ENCODE measurements at regions not wholly inside any gene's neighbourhood (a gene's known extent, or its start where the extent isn't known, plus 50 kb on each side); places are given as distances from the start of the nearest gene placed in this dataset.

DNA sequence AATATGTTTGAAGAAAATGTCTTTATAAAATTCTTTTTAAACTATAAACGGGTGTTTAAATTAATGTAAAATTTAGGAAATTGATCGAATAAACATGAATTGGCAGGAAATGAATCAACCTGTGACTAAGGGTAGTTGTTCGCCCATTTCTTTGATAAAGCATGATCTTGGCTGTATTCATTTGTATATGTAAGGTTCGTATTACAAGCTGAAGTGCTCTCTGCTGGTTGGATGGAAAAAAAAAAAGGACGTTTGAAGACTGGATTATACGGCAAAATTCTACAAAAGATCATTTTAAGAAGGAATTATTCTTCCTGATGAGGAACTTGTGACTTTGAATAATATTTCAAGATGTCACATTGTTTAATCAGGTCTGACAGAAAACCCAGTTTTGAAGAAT, 185.4 kb upstream of the ANK3 start:
- no peaks in the 10 kb centered on the region for H3K79me2 ChIP-seq (ENCODE audit: control insufficient read depth, insufficient read depth, low read length)
- POLR2A ChIA-PET = interaction anchor here (0.6 kb wide), 1 partner anchor 14 kb away, joined by 3 read pairs; no protein-coding TSS in a partner anchor
- no peak overlapping the region for H2AFZ ChIP-seq (ENCODE audit: low read depth, low read length)
- H3K9me3 ChIP-seq (replicated peaks; ENCODE audit: control insufficient read depth, insufficient read depth, low read depth, low read length) = no peaks in the 10 kb centered on the region
- no peak overlapping the region for H3K4me3 ChIP-seq
- H3K9ac ChIP-seq (ENCODE audit: insufficient read depth in 1 of 2, low read depth in 2 of 2, low read length in 2 of 2) = no peak overlapping the region
- no peak overlapping the region for H3K27ac ChIP-seq (ENCODE audit: extremely low read depth, low read depth, low read length)
- DNase-seq (ENCODE audit: extremely low read depth in 1 of 4, low spot score in 3 of 4) = no peak
- no TSS peak for BruUV-seq (replicated peaks)
- no peaks in the 10 kb centered on the region for H3K4me1 ChIP-seq (replicated peaks in 1 of 2; ENCODE audit: control insufficient read depth in 2 of 2, insufficient read depth in 2 of 2, low read length in 2 of 2)
- no peaks in the 10 kb centered on the region for H3K36me3 ChIP-seq (ENCODE audit: control insufficient read depth, insufficient read depth, low read length)
- intact Hi-C loops (cut with micrococcal nuclease) = no loop called here
- ATAC-seq = no peak
- FAIRE-seq = no peak
- under 1% methylated on average over 6 of the region's 6 CpGs for WGBS (ENCODE audit: insufficient coverage, low coverage, missing lambda C conversion rate)
- H3K4me2 ChIP-seq (ENCODE audit: insufficient read depth, low read length) = no peak overlapping the region
- peaks cover 0 to 7% of the 10 kb centered on the region in 2 experiments; a peak in 2 of 5 replicates for H3K27me3 ChIP-seq (ENCODE audit: control insufficient read depth in 2 of 2, insufficient read depth in 2 of 2, low read length in 2 of 2)
- in situ Hi-C loops (cut with MboI) = no loop called here
- CTCF ChIA-PET (ENCODE audit: low intra/inter-chr PET ratio) = no interaction called here
- no peaks in the 10 kb centered on the region for H4K20me1 ChIP-seq (replicated peaks; ENCODE audit: control insufficient read depth, insufficient read depth, low read length)
- H3K9me1 ChIP-seq (ENCODE audit: control insufficient read depth, insufficient read depth, low read length) = no peaks in the 10 kb centered on the region
- TF ChIP-seq EP300 (IDR thresholded peaks at IDR 0.05; ENCODE audit: low read length) (no peak), DMBX1 (CRISPR knock-in tag; IDR thresholded peaks at IDR 0.05; ENCODE audit: borderline replicate concordance) (no peak), ESRRA (IDR thresholded peaks at IDR 0.05; ENCODE audit: borderline replicate concordance, low read depth) (no peak), ZFPM2 (CRISPR knock-in tag; IDR thresholded peaks at IDR 0.05) (no peak), ZNF121 (CRISPR knock-in tag; conservative IDR thresholded peaks at IDR 0.05) (no peak), FIP1L1 (IDR thresholded peaks at IDR 0.05; ENCODE audit: low read depth, low read length, poor library complexity, severe bottlenecking) (no peak), ZFP30 (CRISPR knock-in tag; IDR thresholded peaks at IDR 0.05; ENCODE audit: borderline replicate concordance) (no peak), ETV6 (IDR thresholded peaks at IDR 0.05; ENCODE audit: borderline replicate concordance in 1 of 2, low read depth in 2 of 2, low read length in 1 of 2) (no peak), ETV6 (CRISPR knock-in tag; IDR thresholded peaks at IDR 0.05; ENCODE audit: borderline replicate concordance) (no peak), GTF2F1 (IDR thresholded peaks at IDR 0.05; ENCODE audit: low read depth, low read length) (no peak)
- TF ChIP-seq, protein P1, sequence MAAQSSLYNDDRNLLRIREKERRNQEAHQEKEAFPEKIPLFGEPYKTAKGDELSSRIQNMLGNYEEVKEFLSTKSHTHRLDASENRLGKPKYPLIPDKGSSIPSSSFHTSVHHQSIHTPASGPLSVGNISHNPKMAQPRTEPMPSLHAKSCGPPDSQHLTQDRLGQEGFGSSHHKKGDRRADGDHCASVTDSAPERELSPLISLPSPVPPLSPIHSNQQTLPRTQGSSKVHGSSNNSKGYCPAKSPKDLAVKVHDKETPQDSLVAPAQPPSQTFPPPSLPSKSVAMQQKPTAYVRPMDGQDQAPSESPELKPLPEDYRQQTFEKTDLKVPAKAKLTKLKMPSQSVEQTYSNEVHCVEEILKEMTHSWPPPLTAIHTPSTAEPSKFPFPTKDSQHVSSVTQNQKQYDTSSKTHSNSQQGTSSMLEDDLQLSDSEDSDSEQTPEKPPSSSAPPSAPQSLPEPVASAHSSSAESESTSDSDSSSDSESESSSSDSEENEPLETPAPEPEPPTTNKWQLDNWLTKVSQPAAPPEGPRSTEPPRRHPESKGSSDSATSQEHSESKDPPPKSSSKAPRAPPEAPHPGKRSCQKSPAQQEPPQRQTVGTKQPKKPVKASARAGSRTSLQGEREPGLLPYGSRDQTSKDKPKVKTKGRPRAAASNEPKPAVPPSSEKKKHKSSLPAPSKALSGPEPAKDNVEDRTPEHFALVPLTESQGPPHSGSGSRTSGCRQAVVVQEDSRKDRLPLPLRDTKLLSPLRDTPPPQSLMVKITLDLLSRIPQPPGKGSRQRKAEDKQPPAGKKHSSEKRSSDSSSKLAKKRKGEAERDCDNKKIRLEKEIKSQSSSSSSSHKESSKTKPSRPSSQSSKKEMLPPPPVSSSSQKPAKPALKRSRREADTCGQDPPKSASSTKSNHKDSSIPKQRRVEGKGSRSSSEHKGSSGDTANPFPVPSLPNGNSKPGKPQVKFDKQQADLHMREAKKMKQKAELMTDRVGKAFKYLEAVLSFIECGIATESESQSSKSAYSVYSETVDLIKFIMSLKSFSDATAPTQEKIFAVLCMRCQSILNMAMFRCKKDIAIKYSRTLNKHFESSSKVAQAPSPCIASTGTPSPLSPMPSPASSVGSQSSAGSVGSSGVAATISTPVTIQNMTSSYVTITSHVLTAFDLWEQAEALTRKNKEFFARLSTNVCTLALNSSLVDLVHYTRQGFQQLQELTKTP (IDR thresholded peaks at IDR 0.05; ENCODE audit: low read depth in 1 of 2, partially characterized antibody in 2 of 2) = no peak
- TF ChIP-seq, protein P2, sequence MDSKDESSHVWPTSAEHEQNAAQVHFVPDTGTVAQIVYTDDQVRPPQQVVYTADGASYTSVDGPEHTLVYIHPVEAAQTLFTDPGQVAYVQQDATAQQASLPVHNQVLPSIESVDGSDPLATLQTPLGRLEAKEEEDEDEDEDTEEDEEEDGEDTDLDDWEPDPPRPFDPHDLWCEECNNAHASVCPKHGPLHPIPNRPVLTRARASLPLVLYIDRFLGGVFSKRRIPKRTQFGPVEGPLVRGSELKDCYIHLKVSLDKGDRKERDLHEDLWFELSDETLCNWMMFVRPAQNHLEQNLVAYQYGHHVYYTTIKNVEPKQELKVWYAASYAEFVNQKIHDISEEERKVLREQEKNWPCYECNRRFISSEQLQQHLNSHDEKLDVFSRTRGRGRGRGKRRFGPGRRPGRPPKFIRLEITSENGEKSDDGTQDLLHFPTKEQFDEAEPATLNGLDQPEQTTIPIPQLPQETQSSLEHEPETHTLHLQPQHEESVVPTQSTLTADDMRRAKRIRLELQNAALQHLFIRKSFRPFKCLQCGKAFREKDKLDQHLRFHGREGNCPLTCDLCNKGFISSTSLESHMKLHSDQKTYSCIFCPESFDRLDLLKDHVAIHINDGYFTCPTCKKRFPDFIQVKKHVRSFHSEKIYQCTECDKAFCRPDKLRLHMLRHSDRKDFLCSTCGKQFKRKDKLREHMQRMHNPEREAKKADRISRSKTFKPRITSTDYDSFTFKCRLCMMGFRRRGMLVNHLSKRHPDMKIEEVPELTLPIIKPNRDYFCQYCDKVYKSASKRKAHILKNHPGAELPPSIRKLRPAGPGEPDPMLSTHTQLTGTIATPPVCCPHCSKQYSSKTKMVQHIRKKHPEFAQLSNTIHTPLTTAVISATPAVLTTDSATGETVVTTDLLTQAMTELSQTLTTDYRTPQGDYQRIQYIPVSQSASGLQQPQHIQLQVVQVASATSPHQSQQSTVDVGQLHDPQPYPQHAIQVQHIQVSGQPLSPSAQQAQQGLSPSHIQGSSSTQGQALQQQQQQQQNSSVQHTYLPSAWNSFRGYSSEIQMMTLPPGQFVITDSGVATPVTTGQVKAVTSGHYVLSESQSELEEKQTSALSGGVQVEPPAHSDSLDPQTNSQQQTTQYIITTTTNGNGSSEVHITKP (IDR thresholded peaks at IDR 0.05; ENCODE audit: partially characterized antibody) = no peak
- TF ChIP-seq, protein P3, sequence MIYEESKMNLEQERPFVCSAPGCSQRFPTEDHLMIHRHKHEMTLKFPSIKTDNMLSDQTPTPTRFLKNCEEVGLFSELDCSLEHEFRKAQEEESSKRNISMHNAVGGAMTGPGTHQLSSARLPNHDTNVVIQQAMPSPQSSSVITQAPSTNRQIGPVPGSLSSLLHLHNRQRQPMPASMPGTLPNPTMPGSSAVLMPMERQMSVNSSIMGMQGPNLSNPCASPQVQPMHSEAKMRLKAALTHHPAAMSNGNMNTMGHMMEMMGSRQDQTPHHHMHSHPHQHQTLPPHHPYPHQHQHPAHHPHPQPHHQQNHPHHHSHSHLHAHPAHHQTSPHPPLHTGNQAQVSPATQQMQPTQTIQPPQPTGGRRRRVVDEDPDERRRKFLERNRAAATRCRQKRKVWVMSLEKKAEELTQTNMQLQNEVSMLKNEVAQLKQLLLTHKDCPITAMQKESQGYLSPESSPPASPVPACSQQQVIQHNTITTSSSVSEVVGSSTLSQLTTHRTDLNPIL (CRISPR knock-in tag; IDR thresholded peaks at IDR 0.05) = no peak
